NOMO-1 (cell line): ENCODE measurements at regions not wholly inside any gene's neighbourhood (a gene's known extent, or its start where the extent isn't known, plus 50 kb on each side); places are given as distances from the start of the nearest gene placed in this dataset.
A peak's percentile ranks its signal among the peaks of the same experiment; 100 is the strongest.

Source experiments
- DNase-seq, 2 experiments: peaks; one replicate each; lab custom pipeline; 2025; ENCODE audit not compliant: unreplicated experiment in 2 of 2; lab: John Stamatoyannopoulos, UW

- DNase-seq: no peak
Observed at GRCh38 chr4:176843710-176844109, 51.0 kb upstream of the VEGFC start.

- no peak for DNase-seq
Observed at GRCh38 chr4:176844448-176844847, 51.7 kb upstream of the VEGFC start.

GRCh38 chr4:176845636-176846035, 52.9 kb upstream of the VEGFC start:
- DNase-seq: no peak

- peak in 1 of 2 experiments; percentile 48 for DNase-seq
Observed at GRCh38 chr4:176849076-176849475, 56.4 kb upstream of the VEGFC start.

GRCh38 chr4:176850436-176850835, 57.7 kb upstream of the VEGFC start:
- no peak for DNase-seq

GRCh38 chr4:176856421-176856820, 63.7 kb upstream of the VEGFC start:
- DNase-seq: no peak

- DNase-seq: no peak
Observed at GRCh38 chr4:176858839-176859238, 66.1 kb upstream of the VEGFC start.

- peak in 1 of 2 experiments; percentile 40 for DNase-seq
Observed at GRCh38 chr4:176864238-176864637, 71.5 kb upstream of the VEGFC start.

GRCh38 chr4:176868676-176869075, 76.0 kb upstream of the VEGFC start:
- DNase-seq: no peak

- peak in 1 of 2 experiments; percentile 14 for DNase-seq
Observed at GRCh38 chr4:176872461-176872860, 79.7 kb upstream of the VEGFC start.

GRCh38 chr4:176874721-176875445, 82.2 kb upstream of the VEGFC start:
- peak in 1 of 2 experiments; percentile 6 for DNase-seq

- peak; percentile 34 to 59 for DNase-seq
Observed at GRCh38 chr4:176875446-176875930, 82.8 kb upstream of the VEGFC start.

- peak in 1 of 2 experiments; percentile 5 for DNase-seq
Observed at GRCh38 chr4:176879380-176880116, 86.8 kb upstream of the VEGFC start.

GRCh38 chr4:176882206-176882605, 89.5 kb upstream of the VEGFC start:
- no peak for DNase-seq

GRCh38 chr4:176883108-176883550, 90.4 kb upstream of the VEGFC start:
- DNase-seq: no peak

- DNase-seq: peak in 1 of 2 experiments; percentile 18
Observed at GRCh38 chr4:176883681-176884418, 91.1 kb upstream of the VEGFC start.

GRCh38 chr4:176885224-176885623, 92.5 kb upstream of the VEGFC start:
- DNase-seq: no peak

- DNase-seq: no peak
Observed at GRCh38 chr4:176886135-176886534, 93.4 kb upstream of the VEGFC start.

- DNase-seq: no peak
Observed at GRCh38 chr4:176889776-176890175, 97.1 kb upstream of the VEGFC start.

GRCh38 chr4:176894498-176894897, 101.8 kb upstream of the VEGFC start:
- DNase-seq: no peak

- DNase-seq: no peak
Observed at GRCh38 chr4:176896211-176896610, 103.5 kb upstream of the VEGFC start.
